Hematopoietic multipotent progenitor cell treated with erythropoietin and hydrocortisone succinate and interleukin-3 and kit ligand, for 6 days (in vitro differentiated cells): ENCODE measurements at regions not wholly inside any gene's neighbourhood (a gene's known extent, or its start where the extent isn't known, plus 50 kb on each side); places are given as distances from the start of the nearest gene placed in this dataset.
A peak's percentile ranks its signal among the peaks of the same experiment; 100 is the strongest.
"Not testable (repeated sequence)": the region's sequence is repeated elsewhere in the genome, so short reads cannot be mapped to it uniquely, and the experiment has no call there.

ENCODE experiments used
- DNase-seq: peaks from one replicate; pipeline ENCODE4 v3.0.0-alpha.2; 2015

DNA sequence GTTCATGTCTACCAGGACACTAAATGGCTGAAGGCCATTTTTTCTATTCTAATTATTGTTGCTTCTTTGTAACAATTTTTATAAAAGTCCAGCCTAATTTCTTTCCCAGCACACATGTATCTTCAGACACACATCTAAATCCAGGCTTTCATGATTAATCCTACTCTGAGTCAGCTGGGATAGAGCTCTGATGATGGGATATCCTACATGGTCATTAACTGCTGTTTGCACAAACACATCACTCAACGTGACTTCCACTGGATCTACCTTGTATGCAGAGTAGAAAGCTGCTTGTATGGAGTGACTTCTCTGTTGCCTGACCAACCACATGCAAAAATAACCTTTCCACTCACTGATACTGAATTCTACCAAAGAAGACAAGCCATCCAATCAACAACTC, 260.9 kb downstream of the AHR start:
- no peak for DNase-seq

DNA sequence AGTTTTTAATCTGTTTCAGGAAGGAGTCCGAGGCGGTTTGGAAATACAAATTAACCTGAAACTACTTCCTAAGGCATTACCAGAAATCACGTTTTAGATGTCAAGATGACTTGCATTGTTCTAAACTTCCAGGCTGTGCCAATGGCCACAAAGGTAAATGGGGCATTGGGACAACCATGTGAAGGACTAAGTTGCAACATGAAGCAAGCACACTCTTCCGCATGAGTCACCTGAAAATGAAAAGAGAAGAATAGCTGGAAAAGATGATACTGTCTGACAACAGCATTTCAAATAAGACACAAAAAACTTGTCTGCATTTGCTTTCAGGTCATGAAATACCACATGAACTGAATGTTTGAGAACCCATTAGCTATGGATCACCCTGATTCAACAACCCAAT, 262.1 kb downstream of the AHR start:
- DNase-seq, result no peak

- no peak for DNase-seq
Observed at GRCh38 chr7:17560966-17561365, 262.5 kb downstream of the AHR start.

DNA sequence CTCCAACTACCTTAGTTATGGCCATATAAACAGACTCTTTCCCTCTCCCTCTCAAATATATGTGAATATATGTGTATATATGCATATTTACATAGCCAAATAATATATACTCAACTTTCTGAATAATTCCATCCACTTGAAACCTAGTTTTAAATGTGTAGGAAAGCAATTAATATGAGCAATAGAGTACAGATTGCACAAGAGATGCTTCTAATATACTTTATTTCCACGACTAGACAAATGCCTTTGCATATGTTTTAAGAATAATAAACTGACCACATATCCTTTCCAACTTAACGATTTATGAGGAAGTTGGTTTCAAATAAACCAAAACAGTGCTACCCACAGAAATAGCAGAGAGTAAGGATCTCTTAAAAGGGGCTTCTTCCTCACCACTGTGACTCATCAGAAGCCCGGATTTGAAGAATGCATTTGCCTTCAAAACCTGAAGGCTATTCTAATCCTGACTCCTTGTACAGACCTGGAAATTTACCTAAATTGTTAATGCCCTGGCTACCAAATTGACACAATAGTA, 266.3 kb downstream of the AHR start:
- peak; percentile 45 for DNase-seq

DNA sequence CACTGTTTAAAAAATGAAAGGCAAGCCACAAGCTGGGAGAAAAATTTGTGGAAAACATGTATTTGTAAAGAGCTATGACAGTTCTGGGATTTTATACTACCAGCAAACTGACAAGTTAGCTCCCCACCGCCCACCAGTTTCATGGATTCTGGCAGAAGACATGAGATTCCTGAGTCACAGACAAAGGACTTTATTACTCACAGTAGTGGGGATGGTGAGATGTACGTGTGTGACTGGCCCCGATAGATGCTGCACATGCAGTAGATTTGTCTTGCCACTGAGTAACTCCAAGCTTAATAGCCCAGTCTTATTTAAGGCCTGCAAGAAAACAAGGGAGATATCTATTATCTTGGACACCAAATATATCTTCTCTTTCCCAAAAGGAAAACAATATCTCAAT, 281.7 kb downstream of the AHR start:
- no peak for DNase-seq

DNA sequence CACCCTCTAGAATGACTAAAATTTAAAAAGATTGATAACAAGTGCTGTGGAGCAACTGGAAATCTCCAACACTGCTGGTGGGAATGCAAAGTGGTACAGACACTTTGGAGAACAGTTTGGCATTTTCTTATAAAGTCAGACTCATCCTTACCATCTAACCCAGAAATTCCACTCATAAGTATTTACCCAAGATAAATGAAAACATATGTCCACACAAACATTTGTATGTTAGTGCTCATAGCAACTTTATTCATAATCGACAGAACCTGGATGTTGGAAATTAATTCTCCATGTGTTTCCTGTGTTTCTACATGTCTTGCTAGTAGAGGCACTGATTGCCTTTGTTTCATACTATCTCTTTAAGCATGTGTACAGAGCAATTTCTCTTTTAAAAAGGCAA, 282.4 kb downstream of the AHR start:
- no peak for DNase-seq

- no peak for DNase-seq
Observed at GRCh38 chr7:17581301-17581700, 282.8 kb downstream of the AHR start.

GRCh38 chr7:17582696-17583095, 284.2 kb downstream of the AHR start:
- DNase-seq, result not testable (repeated sequence)

GRCh38 chr7:17583786-17584185, 285.3 kb downstream of the AHR start:
- DNase-seq, result no peak

GRCh38 chr7:17584822-17585221, 286.4 kb downstream of the AHR start:
- no peak for DNase-seq

DNA sequence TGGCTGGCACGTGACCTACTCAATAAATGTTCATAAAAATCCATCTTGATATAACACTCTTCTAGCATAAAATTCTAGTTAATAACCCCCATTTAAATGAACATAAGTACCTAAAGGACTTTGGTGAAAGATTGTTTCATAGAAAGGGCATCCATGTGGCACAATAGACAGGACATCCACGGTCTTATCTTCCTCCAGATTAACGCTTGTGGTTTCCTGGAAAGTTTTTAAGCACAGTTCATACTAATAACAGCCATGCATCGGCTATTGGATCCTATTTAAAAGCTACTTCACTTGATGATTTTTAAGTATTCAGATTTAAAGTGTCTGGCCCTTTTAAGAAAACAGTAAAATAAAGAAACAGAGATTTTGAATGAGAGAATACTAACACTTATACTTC, 288.3 kb downstream of the AHR start:
- peak; percentile 10 for DNase-seq

DNA sequence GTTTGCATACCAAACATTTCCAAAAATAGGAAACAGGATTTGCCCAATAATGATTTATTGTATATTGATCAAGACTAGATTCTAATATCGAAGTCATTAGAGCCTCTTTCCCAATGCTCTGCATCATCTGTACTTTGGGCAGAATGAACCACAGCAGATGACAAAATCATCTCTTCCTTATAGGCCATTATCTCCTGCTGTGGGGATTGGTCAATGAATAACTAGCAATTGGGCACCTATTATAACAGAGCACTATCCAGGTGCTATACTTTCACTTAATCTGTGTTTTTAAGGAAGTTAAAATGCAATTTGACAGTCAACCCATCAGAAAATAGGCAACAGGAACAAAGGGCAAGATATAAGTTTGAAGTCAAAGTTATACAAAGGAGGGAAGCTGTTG, 290.3 kb downstream of the AHR start:
- no peak for DNase-seq

DNA sequence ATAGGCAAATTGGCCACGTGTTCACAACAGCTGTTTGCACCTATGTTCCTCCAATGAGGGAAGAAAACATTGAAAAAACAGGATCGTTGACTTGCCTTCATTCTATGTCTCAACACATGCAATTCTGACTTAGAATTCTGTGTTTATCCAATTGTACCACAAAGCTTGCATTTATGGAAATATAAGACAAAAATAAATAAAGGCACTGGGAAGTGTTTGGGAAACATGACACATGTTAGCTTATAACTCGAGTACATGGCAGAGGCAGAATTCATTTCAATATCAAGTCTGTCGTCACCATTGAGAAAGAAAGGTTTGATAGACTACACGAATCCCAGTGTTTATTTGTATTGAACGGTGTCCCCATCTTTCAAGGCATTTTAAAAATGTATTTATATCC, 291.2 kb downstream of the AHR start:
- DNase-seq, result no peak

GRCh38 chr7:17590221-17590620, 291.8 kb downstream of the AHR start:
- no peak for DNase-seq

- DNase-seq, result no peak
Observed at GRCh38 chr7:17593819-17594419, 295.5 kb downstream of the AHR start.

DNA sequence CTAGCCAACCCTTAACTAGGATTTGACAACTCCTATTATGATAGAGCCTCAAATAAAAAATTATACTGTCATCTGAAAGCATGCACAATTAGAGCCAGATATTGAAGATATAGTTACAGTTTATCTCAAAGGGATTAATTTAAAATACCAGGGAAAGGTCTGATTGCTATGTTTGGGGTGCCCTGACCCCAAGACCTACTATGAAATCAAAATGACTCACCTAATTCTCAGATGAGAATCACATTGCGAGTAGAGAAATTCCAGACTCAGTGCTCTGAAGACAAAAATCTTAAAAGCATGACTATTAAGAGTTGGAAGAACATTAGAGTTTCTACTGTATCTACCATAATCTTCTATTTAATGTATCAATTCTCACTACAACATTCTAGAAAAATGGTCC, 297.1 kb downstream of the AHR start:
- DNase-seq, result no peak

DNA sequence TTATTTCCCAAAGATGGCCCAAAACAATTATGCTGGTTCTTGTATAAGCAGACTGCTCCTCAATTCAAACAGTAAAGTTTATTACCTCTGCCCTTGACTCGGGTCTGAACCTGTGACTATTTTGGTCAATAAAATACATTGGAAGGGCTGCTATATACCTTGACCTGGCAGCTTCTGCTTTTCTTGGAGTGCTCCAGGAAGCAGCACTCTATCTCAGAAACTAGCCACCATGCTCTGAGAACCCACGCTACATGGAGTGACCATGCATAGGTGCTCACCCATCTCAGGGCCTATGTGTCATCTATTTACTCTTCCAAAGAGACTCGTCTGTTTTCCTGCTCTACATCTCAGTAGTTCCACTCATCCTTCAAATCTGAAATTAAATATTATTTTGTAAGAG, 299.9 kb downstream of the AHR start:
- no peak for DNase-seq

GRCh38 chr7:17598846-17599245, 300.4 kb downstream of the AHR start:
- DNase-seq, result no peak

- no peak for DNase-seq
Observed at GRCh38 chr7:17599733-17600339, 301.4 kb downstream of the AHR start.

DNA sequence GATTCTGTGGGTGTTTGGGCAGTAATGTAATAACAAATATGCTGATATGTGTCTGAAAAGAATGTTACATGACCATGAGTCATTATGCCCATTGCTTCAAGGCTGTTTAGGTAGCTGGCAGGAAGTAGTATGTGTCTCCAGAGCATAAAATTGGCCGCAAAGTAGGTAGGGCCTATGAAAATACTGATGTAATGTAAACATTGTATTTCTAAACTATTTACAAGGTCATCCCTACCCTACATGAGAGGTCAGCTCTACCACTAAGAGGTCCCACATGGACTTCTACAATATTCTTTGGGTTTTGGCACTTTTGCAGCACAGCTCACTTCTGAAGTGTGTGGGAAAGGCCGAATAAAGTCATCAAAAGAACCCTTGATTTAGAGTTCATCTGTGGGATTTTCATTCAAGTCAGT, 301.9 kb downstream of the AHR start:
- no peak for DNase-seq

DNA sequence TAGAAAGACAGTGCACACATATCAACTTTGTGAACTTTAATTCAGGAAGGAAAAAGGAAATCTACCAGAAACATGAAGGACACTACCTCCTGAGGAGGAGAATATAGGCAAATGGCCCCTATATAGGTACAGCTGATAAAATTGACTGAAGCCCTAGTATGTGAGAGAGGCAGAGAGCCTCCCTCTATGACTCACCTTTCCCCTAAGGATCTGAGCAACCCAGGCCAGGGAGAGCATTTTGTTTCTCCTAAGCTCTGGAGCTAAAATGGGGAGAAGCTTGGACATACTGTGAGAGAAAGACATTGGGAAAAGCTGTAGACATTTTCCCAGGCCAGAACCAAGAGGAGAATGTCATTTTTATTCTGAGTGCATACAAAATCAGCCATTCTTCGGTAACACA, 303.5 kb downstream of the AHR start:
- DNase-seq, result no peak

DNA sequence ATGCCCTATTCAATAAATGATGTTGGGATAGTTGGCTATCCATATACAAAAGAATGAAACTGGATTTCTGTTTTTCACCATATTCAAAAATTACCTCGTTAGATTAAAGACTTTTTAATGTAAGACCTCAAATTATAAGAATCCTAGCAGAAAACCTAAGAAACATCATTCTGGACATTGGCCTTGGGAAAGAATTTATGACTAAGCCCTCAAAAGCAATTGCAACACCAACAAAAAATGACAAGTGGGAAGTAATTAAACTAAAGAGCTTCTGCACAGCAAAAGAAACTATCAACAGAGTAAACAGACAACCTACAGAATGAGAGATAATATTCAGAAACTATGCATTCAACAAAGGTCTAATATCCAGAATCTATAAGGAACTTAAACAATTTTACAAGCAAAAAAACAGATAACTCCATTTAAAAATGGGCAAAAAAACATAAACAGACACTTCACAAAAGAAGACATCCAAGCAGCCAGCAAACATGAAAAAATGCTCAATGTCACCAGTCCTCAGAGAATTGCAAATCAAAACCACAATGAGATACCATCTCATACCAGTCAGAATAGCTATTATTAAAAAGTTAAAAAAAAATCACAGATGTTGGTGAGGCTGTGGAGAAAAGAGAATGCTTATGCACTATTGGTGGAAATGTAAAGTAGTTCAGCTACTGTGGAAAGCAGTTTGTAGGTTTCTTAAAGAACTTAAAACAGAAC, 309.8 kb downstream of the AHR start:
- DNase-seq, result no peak

DNA sequence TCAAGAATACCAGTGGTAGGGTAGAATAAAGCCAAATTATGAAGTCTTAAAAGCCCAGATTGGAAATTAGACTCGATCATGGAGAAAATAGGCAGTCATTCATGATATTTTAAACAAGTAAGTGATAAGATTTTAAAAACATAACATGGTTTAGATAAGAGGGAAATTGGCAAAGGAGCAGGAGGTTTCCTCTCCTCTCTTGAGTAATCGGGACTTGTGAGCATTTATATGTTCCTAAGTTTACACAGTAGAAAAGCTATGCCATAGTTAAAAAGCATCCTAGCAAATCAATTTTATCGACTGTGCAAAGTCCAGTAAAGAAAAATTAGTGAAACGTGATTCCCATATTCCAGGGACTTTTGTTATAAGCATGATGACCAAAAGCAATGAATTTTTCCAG, 313.2 kb downstream of the AHR start:
- no peak for DNase-seq

GRCh38 chr7:17613338-17614041, 315.0 kb downstream of the AHR start:
- DNase-seq, result no peak
